Body of pancreas (tissue), 4 donors: ENCODE measurements at regions not wholly inside any gene's neighbourhood (a gene's known extent, or its start where the extent isn't known, plus 50 kb on each side); places are given as distances from the start of the nearest gene placed in this dataset.

Experiments
- ATAC-seq: fragments of 150-250 bp; one replicate; pipeline ENCODE4 v1.9.1; 2016
- DNase-seq, 4 donors: peaks; one replicate each; pipeline ENCODE4 v3.0.0-alpha.2; 2019
- H3K27ac ChIP-seq, 4 donors: fragments of 200-600 bp; sonication (generic); 1 replicate in 3 of 4; 2 replicates in 1 of 4; pipeline versions ENCODE4 v1.5.1 to v1.6.1; 2016 to 2019; ENCODE audit warnings: mild to moderate bottlenecking in 1 of 4, mixed read lengths in 1 of 4, moderate library complexity in 1 of 4
- H3K27me3 ChIP-seq, 2 donors: fragments of 200-600 bp; sonication (generic); one replicate each; pipeline ENCODE4 v1.6.0; 2016; ENCODE audit warnings: mild to moderate bottlenecking in 1 of 2
- H3K36me3 ChIP-seq, 2 donors: fragments of 200-600 bp; sonication (generic); replicated peaks in 1 of 2; 2 replicates each; pipeline ENCODE4 v1.5.1; 2016; ENCODE audit warnings: low read depth in 2 of 2; ENCODE audit not compliant: insufficient read depth in 1 of 2
- H3K4me1 ChIP-seq: fragments of 200-600 bp; sonication (generic); one replicate; pipeline ENCODE4 v1.6.0; 2016
- H3K4me3 ChIP-seq, 2 donors: fragments of 200-600 bp; sonication (generic); 1 replicate in 1 of 2; 2 replicates in 1 of 2; pipeline ENCODE4 v1.5.1; 2016 to 2019
- H3K9me3 ChIP-seq, 3 donors: fragments of 200-600 bp; sonication (generic); 1 replicate in 2 of 3; 2 replicates in 1 of 3; pipeline ENCODE4 v1.5.1; 2016
- POLR2A ChIP-seq, 3 donors: fragments of 450-650 bp; IDR thresholded peaks; one replicate each; pipeline ENCODE4 v1.6.1; 2016; ENCODE audit warnings: antibody characterized with exemption in 3 of 3, mild to moderate bottlenecking in 2 of 3
- WGBS, 2 donors: methylation state at CpG; one replicate each; pipeline ENCODE4 v1.1.5; 2017; 5-methylcytosine and 5-hydroxymethylcytosine counted together
- intact Hi-C: fragments of 100-400 bp; cut with DNase I; formaldehyde crosslinking; loops from one replicate; pipeline ENCODE4 v1.15.1; 2023
- TF ChIP-seq, protein P1 (sequence below), 7 experiments: fragments of 450-650 bp in 4 of 7; fragments of 200-600 bp in 3 of 7; sonication (generic) in 3 of 7; IDR thresholded peaks; one replicate each; pipeline ENCODE4 v1.5.1; 2016 to 2019; ENCODE audit warnings: antibody characterized with exemption in 7 of 7

GRCh38 chr9:107943901-107944300 is 454.3 kb upstream of the KLF4 start:
- Histone ChIP-seq H3K4me1 (peaks cover 31% of the 10 kb centered on the region), H3K4me3 (no peak overlapping the region), H3K27me3 (no peaks in the 10 kb centered on the region), H3K9me3 (no peaks in the 10 kb centered on the region), H3K27ac (no peak overlapping the region), H3K36me3 (no peaks in the 10 kb centered on the region)
- DNase-seq: no peak
- 46 to 69% methylated on average over 3 of the region's 3 CpGs for WGBS, 2 donors
- no peak for ATAC-seq
- intact Hi-C loops: no loop called here
- no peak for TF ChIP-seq POLR2A (IDR thresholded peaks at IDR 0.05)
- TF ChIP-seq, protein P1, sequence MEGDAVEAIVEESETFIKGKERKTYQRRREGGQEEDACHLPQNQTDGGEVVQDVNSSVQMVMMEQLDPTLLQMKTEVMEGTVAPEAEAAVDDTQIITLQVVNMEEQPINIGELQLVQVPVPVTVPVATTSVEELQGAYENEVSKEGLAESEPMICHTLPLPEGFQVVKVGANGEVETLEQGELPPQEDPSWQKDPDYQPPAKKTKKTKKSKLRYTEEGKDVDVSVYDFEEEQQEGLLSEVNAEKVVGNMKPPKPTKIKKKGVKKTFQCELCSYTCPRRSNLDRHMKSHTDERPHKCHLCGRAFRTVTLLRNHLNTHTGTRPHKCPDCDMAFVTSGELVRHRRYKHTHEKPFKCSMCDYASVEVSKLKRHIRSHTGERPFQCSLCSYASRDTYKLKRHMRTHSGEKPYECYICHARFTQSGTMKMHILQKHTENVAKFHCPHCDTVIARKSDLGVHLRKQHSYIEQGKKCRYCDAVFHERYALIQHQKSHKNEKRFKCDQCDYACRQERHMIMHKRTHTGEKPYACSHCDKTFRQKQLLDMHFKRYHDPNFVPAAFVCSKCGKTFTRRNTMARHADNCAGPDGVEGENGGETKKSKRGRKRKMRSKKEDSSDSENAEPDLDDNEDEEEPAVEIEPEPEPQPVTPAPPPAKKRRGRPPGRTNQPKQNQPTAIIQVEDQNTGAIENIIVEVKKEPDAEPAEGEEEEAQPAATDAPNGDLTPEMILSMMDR (IDR thresholded peaks at IDR 0.05): no peak

DNA sequence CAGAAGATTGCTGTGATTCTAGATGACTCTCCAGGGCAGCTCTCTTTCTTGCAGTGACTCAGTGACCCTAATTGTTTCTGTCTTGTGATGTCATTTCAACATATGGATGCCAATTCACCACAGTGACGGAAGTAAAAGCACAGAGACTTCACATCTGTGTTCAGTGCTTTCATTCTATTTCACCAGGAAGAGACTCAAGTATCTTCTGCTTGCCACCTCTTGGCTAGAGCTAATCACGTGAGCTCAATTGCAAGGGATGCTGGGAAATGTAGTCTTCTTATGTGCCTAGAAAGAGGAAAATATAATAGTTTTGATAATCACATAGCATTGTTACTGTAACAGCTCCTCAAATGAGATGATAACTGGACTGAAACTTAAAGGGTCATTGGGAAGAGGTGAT is 453.3 kb upstream of the KLF4 start:
- Histone ChIP-seq H3K4me1 (peaks cover 22% of the 10 kb centered on the region), H3K27me3 (no peaks in the 10 kb centered on the region), H3K9me3 (no peaks in the 10 kb centered on the region), H3K4me3 (no peak overlapping the region), H3K36me3 (no peaks in the 10 kb centered on the region), H3K27ac (no peak overlapping the region)
- no peak for DNase-seq
- WGBS, 2 donors: 63 to 68% methylated on average over 2 of the region's 2 CpGs
- ATAC-seq: no peak
- intact Hi-C loops: no loop called here
- no peak for TF ChIP-seq POLR2A (IDR thresholded peaks at IDR 0.05)
- TF ChIP-seq, protein P1 (IDR thresholded peaks at IDR 0.05): no peak

DNA sequence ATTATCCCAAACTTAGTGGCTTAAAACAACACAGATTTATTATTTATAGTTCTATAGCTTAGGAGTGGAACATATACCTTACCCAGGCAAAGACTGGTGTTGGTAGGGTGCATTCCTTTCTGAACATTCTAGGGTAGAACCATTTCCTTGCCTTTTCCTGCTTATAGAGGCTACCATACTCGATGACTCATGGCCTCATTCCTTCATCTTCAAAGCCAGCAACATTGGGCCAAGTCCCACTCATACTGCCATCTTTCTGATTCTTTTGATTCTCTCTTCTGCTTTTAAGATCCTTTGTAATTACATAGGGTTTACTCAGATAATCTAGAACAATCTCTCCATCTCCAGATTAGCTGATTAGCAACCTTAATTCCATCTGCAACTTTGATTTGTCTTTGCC is 452.7 kb upstream of the KLF4 start:
- no peak for ATAC-seq
- no peak for DNase-seq
- Histone ChIP-seq H3K27me3 (no peaks in the 10 kb centered on the region), H3K9me3 (no peaks in the 10 kb centered on the region), H3K27ac (no peak overlapping the region), H3K4me1 (peaks cover 21% of the 10 kb centered on the region), H3K36me3 (no peaks in the 10 kb centered on the region), H3K4me3 (no peak overlapping the region)
- 60 to 67% methylated on average over 1 of the region's 1 CpG for WGBS, 2 donors
- no peak for TF ChIP-seq POLR2A (IDR thresholded peaks at IDR 0.05)
- TF ChIP-seq, protein P1 (IDR thresholded peaks at IDR 0.05): no peak
- intact Hi-C loops: no loop called here

DNA sequence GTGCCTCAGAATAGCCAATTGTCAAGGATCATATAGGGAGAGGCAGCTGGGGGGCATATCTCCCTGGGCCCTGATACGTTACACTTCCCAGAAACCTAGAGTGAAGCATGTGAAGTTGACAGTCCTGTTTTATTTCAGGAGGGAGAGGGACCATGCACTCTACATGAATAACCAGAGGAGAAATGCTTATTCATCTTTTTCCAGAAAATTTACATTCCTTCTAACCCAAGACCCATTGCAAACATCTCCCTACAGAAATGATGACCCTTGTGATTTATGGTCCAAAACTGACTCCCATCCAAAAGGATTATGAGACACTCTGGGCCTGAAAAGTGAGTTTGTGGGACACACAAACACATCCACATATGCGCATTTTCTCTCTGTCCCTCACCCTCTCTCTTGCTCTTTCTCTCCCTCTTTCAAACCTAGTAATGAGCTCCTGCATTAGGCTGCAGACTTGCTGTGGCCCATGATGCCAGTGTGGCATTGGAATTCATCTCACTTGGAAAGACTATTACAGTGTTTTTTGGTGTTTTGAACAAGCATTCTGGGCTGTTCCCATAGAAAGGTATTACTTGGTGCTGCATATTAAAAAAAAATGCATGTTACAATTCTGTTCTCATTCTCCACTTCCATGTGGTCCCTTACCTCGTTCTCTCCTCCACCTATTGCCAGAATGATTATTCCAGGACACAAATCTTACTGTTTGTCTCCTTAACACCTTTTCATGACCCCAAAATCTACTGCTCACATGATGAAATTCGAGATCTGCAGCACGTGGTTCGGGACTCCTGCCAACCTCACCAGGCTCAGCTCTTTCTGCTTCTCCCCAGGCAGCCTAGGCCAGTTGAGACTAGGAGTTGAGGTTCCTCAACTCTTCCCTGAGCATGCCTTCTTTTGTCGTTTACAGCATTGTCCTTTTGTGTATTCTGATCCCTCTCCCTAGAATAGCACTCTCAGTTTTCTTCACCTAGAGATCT is 451.3 kb upstream of the KLF4 start:
- H3K4me1 ChIP-seq: peaks cover 8% of the 10 kb centered on the region
- no peak for ATAC-seq
- DNase-seq: peak in 1 of 4 donors; percentile 26
- no peaks in the 10 kb centered on the region for H3K36me3 ChIP-seq
- H3K9me3 ChIP-seq: no peaks in the 10 kb centered on the region
- no peak overlapping the region for H3K27ac ChIP-seq
- TF ChIP-seq, protein P1 (IDR thresholded peaks at IDR 0.05): no peak
- no peak for TF ChIP-seq POLR2A (IDR thresholded peaks at IDR 0.05)
- intact Hi-C loops: no loop called here
- no peaks in the 10 kb centered on the region for H3K27me3 ChIP-seq
- 62 to 63% methylated on average over 7 of the region's 7 CpGs for WGBS, 2 donors
- H3K4me3 ChIP-seq: no peak overlapping the region
